ENCODE measurements at regions not wholly inside any gene's neighbourhood (a gene's known extent, or its start where the extent isn't known, plus 50 kb on each side); places are given as distances from the start of the nearest gene placed in this dataset.

- H3K27ac Mint-ChIP-seq (ENCODE audit: unreplicated experiment), result no peak overlapping the region
- Histone ChIP-seq H3K36me3 (ENCODE audit: control insufficient read depth, insufficient read depth, low read length) (no peaks in the 10 kb centered on the region), H3K27me3 (replicated peaks; ENCODE audit: control insufficient read depth, insufficient read depth, low read length) (no peaks in the 10 kb centered on the region), H3K9me3 (no peaks in the 10 kb centered on the region), H3K4me3 (ENCODE audit: low read depth, low read length) (no peak overlapping the region), H3K4me1 (no peaks in the 10 kb centered on the region)
- intact Hi-C loops (cut with micrococcal nuclease; ENCODE audit: unreplicated experiment), result no loop called here
- TF ChIP-seq CTCF (IDR thresholded peaks at IDR 0.05; ENCODE audit: insufficient read depth in 1 of 2, low read depth in 1 of 2, low read length in 1 of 2, severe bottlenecking in 1 of 2, unreplicated experiment in 1 of 2), result no peak
- ChIA-PET POLR2A (no interaction called here), CTCF (no interaction called here)
- H3K4me1 Mint-ChIP-seq (ENCODE audit: low read depth, unreplicated experiment), result no peaks in the 10 kb centered on the region
- H3K9me3 Mint-ChIP-seq (ENCODE audit: unreplicated experiment), result no peaks in the 10 kb centered on the region
- H3K36me3 Mint-ChIP-seq (ENCODE audit: insufficient read depth, unreplicated experiment), result no peaks in the 10 kb centered on the region
- H3K27me3 Mint-ChIP-seq (ENCODE audit: insufficient read depth, unreplicated experiment), result peaks cover 6% of the 10 kb centered on the region
- no TSS peak for BruUV-seq (replicated peaks)
- H3K4me3 Mint-ChIP-seq (ENCODE audit: unreplicated experiment), result no peak overlapping the region
- no peak for DNase-seq
Observed at GRCh38 chr2:22855761-22856184, 529.2 kb upstream of the KLHL29 start.

GRCh38 chr2:22867973-22868372 is 517.0 kb upstream of the KLHL29 start:
- BruUV-seq (replicated peaks), result no TSS peak
- ChIA-PET POLR2A (no interaction called here), CTCF (no interaction called here)
- H3K36me3 Mint-ChIP-seq (ENCODE audit: insufficient read depth, unreplicated experiment), result no peaks in the 10 kb centered on the region
- no peaks in the 10 kb centered on the region for H3K4me1 Mint-ChIP-seq (ENCODE audit: low read depth, unreplicated experiment)
- Histone ChIP-seq H3K36me3 (ENCODE audit: control insufficient read depth, insufficient read depth, low read length) (no peaks in the 10 kb centered on the region), H3K4me3 (ENCODE audit: low read depth, low read length) (no peak overlapping the region), H3K27me3 (replicated peaks; ENCODE audit: control insufficient read depth, insufficient read depth, low read length) (no peaks in the 10 kb centered on the region; the same call in 1 of the 2 replicates), H3K4me1 (no peaks in the 10 kb centered on the region), H3K9me3 (no peaks in the 10 kb centered on the region)
- TF ChIP-seq CTCF (IDR thresholded peaks at IDR 0.05; ENCODE audit: insufficient read depth in 1 of 2, low read depth in 1 of 2, low read length in 1 of 2, severe bottlenecking in 1 of 2, unreplicated experiment in 1 of 2), result no peak
- H3K4me3 Mint-ChIP-seq (ENCODE audit: unreplicated experiment), result no peak overlapping the region
- no peak overlapping the region for H3K27ac Mint-ChIP-seq (ENCODE audit: unreplicated experiment)
- no peak for DNase-seq
- no peaks in the 10 kb centered on the region for H3K9me3 Mint-ChIP-seq (ENCODE audit: unreplicated experiment)
- peaks cover 9% of the 10 kb centered on the region for H3K27me3 Mint-ChIP-seq (ENCODE audit: insufficient read depth, unreplicated experiment)
- intact Hi-C loops (cut with micrococcal nuclease; ENCODE audit: unreplicated experiment), result no loop called here

- DNase-seq, result no peak
- Histone ChIP-seq H3K4me1 (no peaks in the 10 kb centered on the region), H3K9me3 (no peaks in the 10 kb centered on the region; the same call in 1 of the 2 replicates), H3K36me3 (ENCODE audit: control insufficient read depth, insufficient read depth, low read length) (no peaks in the 10 kb centered on the region), H3K27me3 (replicated peaks; ENCODE audit: control insufficient read depth, insufficient read depth, low read length) (no peaks in the 10 kb centered on the region), H3K4me3 (ENCODE audit: low read depth, low read length) (no peak overlapping the region)
- H3K27me3 Mint-ChIP-seq (ENCODE audit: insufficient read depth, unreplicated experiment), result peaks cover 4% of the 10 kb centered on the region
- CTCF ChIA-PET, result no interaction called here
- H3K4me3 Mint-ChIP-seq (ENCODE audit: unreplicated experiment), result no peak overlapping the region
- BruUV-seq (replicated peaks), result no TSS peak
- H3K4me1 Mint-ChIP-seq (ENCODE audit: low read depth, unreplicated experiment), result no peaks in the 10 kb centered on the region
- no peaks in the 10 kb centered on the region for H3K36me3 Mint-ChIP-seq (ENCODE audit: insufficient read depth, unreplicated experiment)
- POLR2A ChIA-PET, result no interaction called here
- H3K27ac Mint-ChIP-seq (ENCODE audit: unreplicated experiment), result no peak overlapping the region
- peaks cover 10% of the 10 kb centered on the region for H3K9me3 Mint-ChIP-seq (ENCODE audit: unreplicated experiment)
- intact Hi-C loops (cut with micrococcal nuclease; ENCODE audit: unreplicated experiment), result no loop called here
- no peak for TF ChIP-seq CTCF (IDR thresholded peaks at IDR 0.05; ENCODE audit: insufficient read depth in 1 of 2, low read depth in 1 of 2, low read length in 1 of 2, severe bottlenecking in 1 of 2, unreplicated experiment in 1 of 2)
Observed at GRCh38 chr2:22878121-22878520, 506.9 kb upstream of the KLHL29 start.

Measured in Caco-2 (cell line).